ENCODE measurements at regions not wholly inside any gene's neighbourhood (a gene's known extent, or its start where the extent isn't known, plus 50 kb on each side); places are given as distances from the start of the nearest gene placed in this dataset.

DNA sequence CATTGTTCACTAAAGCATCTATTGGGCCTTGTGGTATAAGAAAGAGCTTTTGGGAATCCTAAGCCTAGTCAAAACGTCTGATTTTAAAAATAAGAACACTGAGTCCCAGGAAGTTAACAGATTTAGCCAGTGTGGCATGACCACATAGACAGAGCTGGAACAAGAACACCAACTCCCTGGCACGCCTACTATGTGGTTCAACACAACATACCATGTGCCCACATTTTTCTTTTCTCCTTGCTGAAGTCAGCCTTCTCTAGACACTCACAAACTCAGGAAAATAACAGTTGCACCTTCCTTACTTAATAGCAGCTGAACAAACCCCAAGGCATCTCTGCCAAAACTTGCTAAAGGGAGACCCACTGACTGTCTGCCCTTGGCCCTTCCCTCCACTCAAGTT is 124.8 kb downstream of the C1D start:
- no peak for DNase-seq (ENCODE audit: low read depth)
- Histone ChIP-seq H3K4me3 (ENCODE audit: low read depth, low read length) (no peak overlapping the region), H3K36me3 (ENCODE audit: control insufficient read depth, insufficient read depth, low read length) (no peaks in the 10 kb centered on the region), H3K27me3 (ENCODE audit: control insufficient read depth, insufficient read depth, low read length) (no peaks in the 10 kb centered on the region)
- ChIA-PET POLR2A (no interaction called here), CTCF (interaction anchor here (0.6 kb wide), 1 partner anchor 1458 kb away, joined by 3 read pairs; no protein-coding TSS in a partner anchor)
- TF ChIP-seq, protein P1, sequence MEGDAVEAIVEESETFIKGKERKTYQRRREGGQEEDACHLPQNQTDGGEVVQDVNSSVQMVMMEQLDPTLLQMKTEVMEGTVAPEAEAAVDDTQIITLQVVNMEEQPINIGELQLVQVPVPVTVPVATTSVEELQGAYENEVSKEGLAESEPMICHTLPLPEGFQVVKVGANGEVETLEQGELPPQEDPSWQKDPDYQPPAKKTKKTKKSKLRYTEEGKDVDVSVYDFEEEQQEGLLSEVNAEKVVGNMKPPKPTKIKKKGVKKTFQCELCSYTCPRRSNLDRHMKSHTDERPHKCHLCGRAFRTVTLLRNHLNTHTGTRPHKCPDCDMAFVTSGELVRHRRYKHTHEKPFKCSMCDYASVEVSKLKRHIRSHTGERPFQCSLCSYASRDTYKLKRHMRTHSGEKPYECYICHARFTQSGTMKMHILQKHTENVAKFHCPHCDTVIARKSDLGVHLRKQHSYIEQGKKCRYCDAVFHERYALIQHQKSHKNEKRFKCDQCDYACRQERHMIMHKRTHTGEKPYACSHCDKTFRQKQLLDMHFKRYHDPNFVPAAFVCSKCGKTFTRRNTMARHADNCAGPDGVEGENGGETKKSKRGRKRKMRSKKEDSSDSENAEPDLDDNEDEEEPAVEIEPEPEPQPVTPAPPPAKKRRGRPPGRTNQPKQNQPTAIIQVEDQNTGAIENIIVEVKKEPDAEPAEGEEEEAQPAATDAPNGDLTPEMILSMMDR (IDR thresholded peaks at IDR 0.05; ENCODE audit: insufficient read depth, low read depth, low read length), result no peak

- TF ChIP-seq, protein P1 (IDR thresholded peaks at IDR 0.05; ENCODE audit: insufficient read depth, low read depth, low read length), result no peak
- H3K4me3 ChIP-seq (ENCODE audit: low read depth, low read length), result no peak overlapping the region
- no peaks in the 10 kb centered on the region for H3K36me3 ChIP-seq (ENCODE audit: control insufficient read depth, insufficient read depth, low read length)
- no peaks in the 10 kb centered on the region for H3K27me3 ChIP-seq (ENCODE audit: control insufficient read depth, insufficient read depth, low read length)
- ChIA-PET POLR2A (no interaction called here), CTCF (no interaction called here)
- no peak for DNase-seq (ENCODE audit: low read depth)
Measured at GRCh38 chr2:67945056-67945455, 117.7 kb downstream of the C1D start.

GRCh38 chr2:67945940-67946339 is 116.9 kb downstream of the C1D start:
- ChIA-PET CTCF (interaction anchor here (0.6 to 1.3 kb wide), 3 partner anchors 12 to 1130 kb away, joined by 3 to 4 read pairs (median 3); no protein-coding TSS in a partner anchor), POLR2A (no interaction called here)
- no peak for DNase-seq (ENCODE audit: low read depth)
- no peaks in the 10 kb centered on the region for H3K36me3 ChIP-seq (ENCODE audit: control insufficient read depth, insufficient read depth, low read length)
- H3K27me3 ChIP-seq (ENCODE audit: control insufficient read depth, insufficient read depth, low read length), result no peaks in the 10 kb centered on the region
- TF ChIP-seq, protein P1 (IDR thresholded peaks at IDR 0.05; ENCODE audit: insufficient read depth, low read depth, low read length), result no peak
- H3K4me3 ChIP-seq (ENCODE audit: low read depth, low read length), result no peak overlapping the region

DNA sequence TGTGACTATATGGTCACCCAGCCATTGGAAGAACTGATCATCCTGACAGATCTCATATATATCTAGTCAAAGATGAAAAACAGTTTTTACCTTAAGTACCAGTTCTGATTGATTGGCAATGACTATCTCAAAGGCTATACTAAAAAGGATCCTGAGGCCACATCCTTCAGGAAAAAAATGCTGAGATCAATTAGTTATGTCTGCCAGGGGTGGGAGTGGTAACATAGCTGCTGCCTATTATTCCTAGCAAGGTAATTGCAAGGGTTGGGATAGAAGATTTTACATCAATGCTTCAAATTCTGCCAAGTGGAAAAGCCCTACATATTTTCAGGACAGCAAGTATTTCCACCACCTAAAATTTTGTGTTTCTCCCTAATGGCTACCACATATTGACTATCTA is 114.7 kb downstream of the C1D start:
- H3K27me3 ChIP-seq (ENCODE audit: control insufficient read depth, insufficient read depth, low read length), result no peaks in the 10 kb centered on the region
- TF ChIP-seq, protein P1 (IDR thresholded peaks at IDR 0.05; ENCODE audit: insufficient read depth, low read depth, low read length), result no peak
- CTCF ChIA-PET, result interaction anchor here (0.6 kb wide), 1 partner anchor 129 kb away, joined by 3 read pairs; no protein-coding TSS in a partner anchor
- no peak overlapping the region for H3K4me3 ChIP-seq (ENCODE audit: low read depth, low read length)
- POLR2A ChIA-PET, result no interaction called here
- DNase-seq (ENCODE audit: low read depth), result no peak
- no peaks in the 10 kb centered on the region for H3K36me3 ChIP-seq (ENCODE audit: control insufficient read depth, insufficient read depth, low read length)

GRCh38 chr2:67948506-67948905 is 114.3 kb downstream of the C1D start:
- H3K4me3 ChIP-seq (ENCODE audit: low read depth, low read length), result no peak overlapping the region
- POLR2A ChIA-PET, result no interaction called here
- TF ChIP-seq, protein P1 (IDR thresholded peaks at IDR 0.05; ENCODE audit: insufficient read depth, low read depth, low read length), result no peak
- H3K27me3 ChIP-seq (ENCODE audit: control insufficient read depth, insufficient read depth, low read length), result no peaks in the 10 kb centered on the region
- H3K36me3 ChIP-seq (ENCODE audit: control insufficient read depth, insufficient read depth, low read length), result no peaks in the 10 kb centered on the region
- CTCF ChIA-PET, result interaction anchor here (0.6 kb wide), 1 partner anchor 130 kb away, joined by 3 read pairs; no protein-coding TSS in a partner anchor
- DNase-seq (ENCODE audit: low read depth), result no peak
